ENCODE measurements at regions not wholly inside any gene's neighbourhood (a gene's known extent, or its start where the extent isn't known, plus 50 kb on each side); places are given as distances from the start of the nearest gene placed in this dataset.
A peak's percentile ranks its signal among the peaks of the same experiment; 100 is the strongest.

GRCh38 chr6:79864421-79864820, 82.9 kb downstream of the ELOVL4 start:
- no peak for DNase-seq

DNA sequence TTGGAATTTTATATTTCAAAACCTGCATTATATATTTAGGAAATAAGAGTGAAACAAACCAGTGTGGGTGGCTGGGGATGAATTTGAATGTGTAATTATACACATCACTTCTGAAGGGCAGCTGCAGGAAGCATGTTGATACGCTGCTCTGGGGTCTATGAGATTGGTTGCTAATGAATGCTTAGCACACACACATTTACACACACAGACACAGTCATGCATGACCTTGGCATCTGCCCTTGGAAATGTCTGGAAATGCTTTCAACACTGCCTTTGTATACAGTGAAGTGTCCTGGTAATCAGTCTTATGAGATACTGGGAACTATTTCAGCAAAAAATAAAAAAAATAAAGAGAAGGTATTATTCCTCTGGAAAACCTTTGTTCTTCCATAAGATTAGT, 83.4 kb downstream of the ELOVL4 start:
- DNase-seq, result peak; percentile 0

DNA sequence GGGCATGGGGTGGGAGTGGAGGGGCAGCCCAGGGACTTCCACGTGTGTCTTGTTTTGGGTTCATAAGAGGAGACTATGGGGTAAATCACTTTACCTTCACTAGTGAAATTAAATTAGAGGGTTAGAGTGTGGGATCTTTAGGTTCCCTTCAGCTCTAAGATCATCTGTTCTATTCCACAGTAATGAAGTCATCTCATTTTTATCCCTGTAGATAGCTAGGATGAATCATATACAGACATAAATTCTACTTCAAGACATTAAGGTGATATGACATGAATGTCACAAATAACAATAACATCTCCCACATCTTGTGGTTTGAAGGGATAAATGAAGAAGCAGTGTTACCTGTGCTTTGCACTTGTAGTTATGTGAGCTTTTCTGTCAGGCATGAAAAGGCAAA, 83.8 kb downstream of the ELOVL4 start:
- DNase-seq, result no peak

- no peak for DNase-seq
Measured at GRCh38 chr6:79862711-79863110, 84.6 kb downstream of the ELOVL4 start.

DNA sequence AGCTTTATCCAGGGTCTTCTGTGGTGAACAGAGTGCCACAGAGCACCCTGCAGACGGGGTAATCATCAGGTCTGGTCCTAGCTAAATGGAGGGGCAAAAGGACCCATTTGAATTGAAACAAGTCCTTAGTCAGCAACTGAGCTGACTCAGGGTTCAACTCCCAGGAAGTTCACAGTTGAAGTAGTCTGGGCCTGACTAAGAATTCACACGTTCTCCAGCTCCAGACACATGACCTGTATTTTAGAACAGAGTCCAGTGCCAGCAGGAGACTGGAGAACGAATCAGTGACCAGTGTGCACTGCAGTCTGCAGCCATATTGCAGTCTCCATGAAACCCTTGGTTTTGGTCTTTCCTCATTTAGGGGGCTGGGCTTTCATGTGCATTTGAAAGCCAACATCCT, 85.2 kb downstream of the ELOVL4 start:
- no peak for DNase-seq

DNA sequence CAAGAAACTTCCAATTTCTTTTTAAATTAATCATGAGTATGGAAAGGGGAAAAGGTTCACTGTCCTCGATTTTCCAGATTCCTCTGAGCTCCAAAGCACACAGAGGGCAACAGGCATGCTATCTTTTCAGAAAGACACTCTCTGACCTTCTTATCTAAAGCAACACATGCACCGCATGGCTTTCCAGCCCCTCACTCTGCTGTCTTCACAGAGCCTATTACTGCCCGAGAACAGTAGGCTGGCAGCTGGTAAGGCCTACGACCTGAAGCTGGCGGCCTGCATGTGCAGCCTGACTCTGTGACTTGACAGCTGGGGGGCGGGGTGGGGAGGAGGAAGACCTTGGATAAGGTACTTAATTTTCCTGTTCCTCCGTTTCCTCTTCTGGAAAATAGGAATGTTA, 86.3 kb downstream of the ELOVL4 start:
- no peak for DNase-seq

GRCh38 chr6:79847426-79847825, 99.9 kb downstream of the ELOVL4 start:
- no peak for DNase-seq

GRCh38 chr6:79842376-79843040, 104.8 kb downstream of the ELOVL4 start:
- DNase-seq, result no peak

- no peak for DNase-seq
Measured at GRCh38 chr6:79841577-79842375, 105.6 kb downstream of the ELOVL4 start.

- DNase-seq, result no peak
Measured at GRCh38 chr6:79838851-79839250, 108.5 kb downstream of the ELOVL4 start.

GRCh38 chr6:79833964-79834284, 113.4 kb downstream of the ELOVL4 start:
- no peak for DNase-seq

DNA sequence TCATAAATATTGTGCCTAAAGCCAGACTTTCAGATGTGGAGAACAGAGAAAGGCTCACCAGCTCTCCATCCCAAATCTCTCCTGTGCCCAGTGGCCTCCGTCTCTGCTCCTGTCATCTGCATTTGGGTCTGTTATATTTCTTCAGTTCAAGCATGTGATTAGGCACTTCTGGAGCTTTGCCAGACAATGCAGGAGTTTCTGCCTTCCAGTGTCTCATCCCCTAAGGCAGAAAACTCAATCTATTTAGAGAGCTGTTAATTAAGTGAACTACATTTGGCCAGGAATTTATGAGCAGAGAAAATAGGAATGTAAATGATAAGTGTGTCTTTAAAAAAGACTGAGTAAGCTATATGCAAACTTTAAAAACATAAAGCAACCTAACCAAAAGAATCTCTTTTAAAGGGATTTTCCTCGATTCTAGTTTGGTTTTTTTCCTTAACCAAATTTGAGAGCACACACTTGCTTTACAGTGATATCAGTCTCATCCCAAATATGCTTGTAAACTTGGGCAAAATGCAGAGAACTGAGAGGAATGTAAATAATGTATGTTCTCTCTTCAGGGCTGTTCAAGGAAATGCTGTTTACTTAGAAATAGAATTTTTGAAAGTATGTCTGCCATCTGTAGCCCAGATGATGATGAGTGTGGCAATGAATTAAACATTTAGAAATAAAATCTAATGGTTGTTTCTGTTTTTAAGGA, 113.9 kb downstream of the ELOVL4 start:
- DNase-seq, result no peak

- no peak for DNase-seq
Measured at GRCh38 chr6:79832723-79833122, 114.6 kb downstream of the ELOVL4 start.

- no peak for DNase-seq
Measured at GRCh38 chr6:79824202-79824601, 123.2 kb downstream of the ELOVL4 start.

GRCh38 chr6:79821859-79822258, 125.5 kb downstream of the ELOVL4 start:
- DNase-seq, result no peak

- DNase-seq, result no peak
Measured at GRCh38 chr6:79818471-79818870, 128.9 kb downstream of the ELOVL4 start.

GRCh38 chr6:79814940-79815339, 132.4 kb downstream of the ELOVL4 start:
- no peak for DNase-seq

- DNase-seq, result peak; percentile 23
Measured at GRCh38 chr6:79813854-79814709, 133.3 kb downstream of the ELOVL4 start.

DNA sequence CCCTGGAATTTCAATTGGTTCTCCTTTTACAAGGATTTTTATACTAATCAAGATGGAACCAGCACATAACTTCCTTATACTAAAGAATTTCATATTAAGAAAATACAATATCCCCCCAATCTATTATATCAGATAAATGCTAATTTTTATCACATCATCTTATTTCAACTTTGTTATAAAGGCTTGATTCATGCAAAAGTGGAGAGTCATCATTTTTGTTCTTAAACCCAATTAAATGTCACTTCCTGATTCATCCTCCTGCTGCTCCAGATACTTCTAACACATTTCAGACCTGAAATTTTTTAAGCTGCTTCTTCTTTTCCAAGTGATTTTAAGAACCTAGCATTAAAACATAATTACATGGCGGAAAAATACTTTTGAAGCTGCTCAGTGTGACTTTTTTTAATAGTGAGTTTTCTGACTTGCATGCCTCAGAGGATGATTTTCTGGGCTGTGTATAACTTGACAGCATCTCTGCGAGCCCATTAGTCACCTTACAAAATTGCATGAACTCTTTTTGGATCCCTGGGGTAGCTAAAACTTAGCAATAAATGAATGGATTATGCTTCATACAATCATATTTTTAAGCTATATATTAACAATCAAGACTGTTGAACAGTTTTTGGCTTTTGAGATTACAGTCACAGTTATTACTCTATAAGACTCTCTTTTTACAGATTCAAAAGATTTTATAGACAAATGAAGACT, 134.1 kb downstream of the ELOVL4 start:
- DNase-seq, result no peak

DNA sequence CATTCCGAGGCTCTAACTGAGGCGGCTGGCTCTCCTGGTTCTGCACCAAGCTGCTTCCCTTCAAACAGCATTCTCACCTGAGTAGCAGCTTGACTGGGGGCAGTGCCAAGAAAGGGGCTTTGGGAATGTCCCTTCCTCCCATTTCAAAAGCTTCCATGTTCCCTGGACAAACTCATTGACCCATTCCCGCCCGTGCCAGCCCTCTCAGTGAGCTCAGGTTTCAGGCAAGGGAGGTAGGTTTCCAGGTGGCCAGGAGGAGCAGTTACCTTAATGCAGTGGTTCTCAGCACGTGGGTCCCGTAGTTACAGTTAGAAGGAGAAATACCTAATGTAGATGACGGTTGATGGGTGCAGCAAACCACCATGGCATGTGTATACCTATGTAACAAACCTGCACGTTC, 135.2 kb downstream of the ELOVL4 start:
- DNase-seq, result no peak

GRCh38 chr6:79810871-79811270, 136.5 kb downstream of the ELOVL4 start:
- DNase-seq, result no peak

DNA sequence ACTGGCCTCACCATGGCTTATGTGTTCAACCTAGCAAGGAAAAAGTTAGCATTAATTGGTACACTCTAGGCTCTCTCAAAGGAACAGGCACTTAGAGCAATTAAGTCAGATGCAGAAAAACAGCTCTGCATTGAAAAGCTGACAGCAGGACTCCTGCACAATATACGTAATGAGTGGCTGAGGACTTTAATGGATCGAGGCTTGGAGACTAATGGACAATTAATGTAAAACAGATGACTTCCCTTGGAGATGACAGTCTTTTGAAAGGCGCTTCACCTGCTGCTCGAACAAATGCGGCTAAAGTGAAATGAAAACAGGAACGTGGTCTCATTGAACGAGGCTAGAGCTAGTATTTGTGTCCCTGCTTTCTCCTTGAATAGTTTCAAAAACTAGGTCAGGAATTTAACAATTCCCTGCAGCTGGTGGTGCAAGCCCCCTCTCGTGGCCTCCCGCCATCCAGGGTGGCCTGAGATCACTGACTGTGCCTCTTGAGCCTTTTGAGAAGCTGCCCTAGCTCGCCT, 137.1 kb downstream of the ELOVL4 start:
- DNase-seq, result no peak
